ENCODE measurements at regions not wholly inside any gene's neighbourhood (a gene's known extent, or its start where the extent isn't known, plus 50 kb on each side); places are given as distances from the start of the nearest gene placed in this dataset.

GRCh38 chr9:20225826-20226225 is 396.5 kb downstream of the MLLT3 start:
- POLR2A ChIA-PET: no interaction called here
- intact Hi-C loops (cut with micrococcal nuclease): no loop called here

More at GRCh38 chr9:20225826-20226225, 396.5 kb downstream of the MLLT3 start:
- Histone ChIP-seq H2AFZ (ENCODE audit: low read depth, low read length) (no peak overlapping the region), H3K27ac (ENCODE audit: insufficient read depth, low read depth, low read length) (no peak overlapping the region), H3K9ac (replicated peaks; ENCODE audit: extremely low read depth, insufficient read depth, low read length) (no peak overlapping the region), H3K4me3 (replicated peaks in 1 of 3; ENCODE audit: insufficient read depth in 1 of 3, low read depth in 1 of 3, low read length in 3 of 3) (no peak overlapping the region), H3K9me3 (replicated peaks; ENCODE audit: control insufficient read depth, insufficient read depth, low read length) (no peaks in the 10 kb centered on the region), H3K9me1 (replicated peaks; ENCODE audit: control insufficient read depth, extremely low read depth, insufficient read depth, low read length) (no peaks in the 10 kb centered on the region), H3K79me2 (ENCODE audit: control insufficient read depth, insufficient read depth, low read length) (no peaks in the 10 kb centered on the region), H3K36me3 (ENCODE audit: control insufficient read depth in 2 of 2, extremely low read depth in 1 of 2, insufficient read depth in 2 of 2, low read length in 2 of 2) (no peaks in the 10 kb centered on the region), H3K4me2 (ENCODE audit: insufficient read depth, low read length) (no peak overlapping the region), H4K20me1 (replicated peaks; ENCODE audit: control insufficient read depth, extremely low read depth, insufficient read depth, low read length) (no peaks in the 10 kb centered on the region), H3K4me1 (ENCODE audit: control insufficient read depth, extremely low read depth, insufficient read depth, low read length) (no peaks in the 10 kb centered on the region), H3K27me3 (ENCODE audit: control insufficient read depth in 2 of 2, insufficient read depth in 2 of 2, low read length in 2 of 2) (peaks cover 0 to 3% of the 10 kb centered on the region in 2 experiments)
- CTCF ChIA-PET: no interaction called here
- no peak for DNase-seq (ENCODE audit: low read depth, low spot score)
- no peak for FAIRE-seq
- dilution Hi-C loops (cut with MboI; ENCODE audit: extremely low pct_ligation_motif_present, low sequenced_read_pairs): no loop called here
- TF ChIP-seq JUN (IDR thresholded peaks at IDR 0.05; ENCODE audit: borderline replicate concordance, insufficient read depth, insufficient read length, low read depth) (no peak), EZH2 (IDR thresholded peaks at IDR 0.05; ENCODE audit: borderline replicate concordance, low read depth, low read length, severe bottlenecking) (no peak), CTCF (IDR thresholded peaks at IDR 0.05; ENCODE audit: extremely low read depth in 1 of 2, insufficient read depth in 1 of 2, low read depth in 1 of 2, low read length in 2 of 2) (no peak), MAX (IDR thresholded peaks at IDR 0.05; ENCODE audit: insufficient read depth, insufficient read length) (no peak), FOS (IDR thresholded peaks at IDR 0.05; ENCODE audit: borderline replicate concordance, insufficient read depth, low read length) (no peak), GATA2 (IDR thresholded peaks at IDR 0.05; ENCODE audit: insufficient read depth, insufficient read length, low read depth, low read length) (no peak), MYC (IDR thresholded peaks at IDR 0.05; ENCODE audit: low read depth, low read length) (no peak), POLR2A (IDR thresholded peaks at IDR 0.05; ENCODE audit: low read depth, low read length) (no peak), POLR2AphosphoS5 (IDR thresholded peaks at IDR 0.05; ENCODE audit: insufficient read depth, low read depth, low read length) (no peak)
- no TSS peak for BruUV-seq (replicated peaks)

Data from endothelial cell of umbilical vein (primary cell).